Mesothelial cell of epicardium (in vitro differentiated cells): ENCODE measurements at regions not wholly inside any gene's neighbourhood (a gene's known extent, or its start where the extent isn't known, plus 50 kb on each side); places are given as distances from the start of the nearest gene placed in this dataset.
A peak's percentile ranks its signal among the peaks of the same experiment; 100 is the strongest.

ENCODE experiments used
- DNase-seq, 2 experiments: peaks; one replicate each; pipeline ENCODE4 v3.0.0; 2021; ENCODE audit warnings: low spot score in 2 of 2; ENCODE audit not compliant: unreplicated experiment in 2 of 2
- H3K27ac Mint-ChIP-seq: 2 replicates; pipeline ENCODE4 v1.8.0; 2021; ENCODE audit warnings: mixed read lengths
- H3K27me3 Mint-ChIP-seq: 2 replicates; pipeline ENCODE4 v1.8.0; 2021; ENCODE audit warnings: low read depth, mixed read lengths
- H3K36me3 Mint-ChIP-seq: 2 replicates; pipeline ENCODE4 v1.8.0; 2021; ENCODE audit warnings: mixed read lengths
- H3K4me1 Mint-ChIP-seq: 2 replicates; pipeline ENCODE4 v1.8.0; 2021; ENCODE audit warnings: mixed read lengths
- H3K4me3 Mint-ChIP-seq: 2 replicates; pipeline ENCODE4 v1.8.0; 2021; ENCODE audit warnings: mild to moderate bottlenecking, moderate library complexity, mixed read lengths
- H3K9me3 Mint-ChIP-seq: 2 replicates; pipeline ENCODE4 v1.8.0; 2021; ENCODE audit warnings: mixed read lengths
- CTCF ChIP-seq: fragments of 200-600 bp; sonication (generic); IDR thresholded peaks from one replicate; pipeline ENCODE4 v1.5.0; 2021; ENCODE audit warnings: antibody characterized with exemption; ENCODE audit not compliant: unreplicated experiment

GRCh38 chr2:221254299-221254698 lies 317.8 kb downstream of the EPHA4 start:
- H3K27me3 Mint-ChIP-seq, result no peaks in the 10 kb centered on the region
- DNase-seq, result no peak
- no peak for TF ChIP-seq CTCF
- peaks cover 32% of the 10 kb centered on the region for H3K9me3 Mint-ChIP-seq
- H3K4me1 Mint-ChIP-seq, result peaks cover 10% of the 10 kb centered on the region
- H3K36me3 Mint-ChIP-seq, result peaks cover 3% of the 10 kb centered on the region
- H3K27ac Mint-ChIP-seq, result no peak overlapping the region
- H3K4me3 Mint-ChIP-seq, result no peak overlapping the region

- TF ChIP-seq CTCF, result no peak
- Mint-ChIP-seq H3K27me3 (no peaks in the 10 kb centered on the region), H3K4me3 (no peak overlapping the region), H3K4me1 (peaks cover 18% of the 10 kb centered on the region), H3K27ac (peak overlapping the region; percentile 52), H3K9me3 (peaks cover 22% of the 10 kb centered on the region), H3K36me3 (peaks cover 3% of the 10 kb centered on the region)
- DNase-seq, result no peak
Measured at GRCh38 chr2:221255862-221256261, 316.2 kb downstream of the EPHA4 start.

GRCh38 chr2:221258464-221258863 lies 313.6 kb downstream of the EPHA4 start:
- Mint-ChIP-seq H3K36me3 (peaks cover 3% of the 10 kb centered on the region), H3K27ac (no peak overlapping the region), H3K4me1 (peaks cover 32% of the 10 kb centered on the region), H3K4me3 (no peak overlapping the region), H3K27me3 (no peaks in the 10 kb centered on the region), H3K9me3 (peaks cover 20% of the 10 kb centered on the region)
- no peak for TF ChIP-seq CTCF
- DNase-seq, result no peak

- H3K9me3 Mint-ChIP-seq, result peaks cover 12% of the 10 kb centered on the region
- DNase-seq, result no peak
Measured at GRCh38 chr2:221262651-221263050, 309.5 kb downstream of the EPHA4 start.

GRCh38 chr2:221263573-221263972 lies 308.5 kb downstream of the EPHA4 start:
- Mint-ChIP-seq H3K27me3 (no peaks in the 10 kb centered on the region), H3K4me1 (peaks cover 36% of the 10 kb centered on the region), H3K36me3 (no peaks in the 10 kb centered on the region), H3K4me3 (no peak overlapping the region), H3K9me3 (peaks cover 4% of the 10 kb centered on the region), H3K27ac (no peak overlapping the region)
- TF ChIP-seq CTCF, result no peak
- DNase-seq, result no peak

More at GRCh38 chr2:221262651-221263050, 309.5 kb downstream of the EPHA4 start:
- no peaks in the 10 kb centered on the region for H3K36me3 Mint-ChIP-seq
- H3K27ac Mint-ChIP-seq, result no peak overlapping the region
- TF ChIP-seq CTCF, result no peak
- no peaks in the 10 kb centered on the region for H3K27me3 Mint-ChIP-seq
- peaks cover 27% of the 10 kb centered on the region for H3K4me1 Mint-ChIP-seq
- no peak overlapping the region for H3K4me3 Mint-ChIP-seq

- TF ChIP-seq CTCF, result no peak
- no peak for DNase-seq
- H3K36me3 Mint-ChIP-seq, result no peaks in the 10 kb centered on the region
- peaks cover 41% of the 10 kb centered on the region for H3K4me1 Mint-ChIP-seq
- H3K27ac Mint-ChIP-seq, result no peak overlapping the region
- no peaks in the 10 kb centered on the region for H3K27me3 Mint-ChIP-seq
- H3K9me3 Mint-ChIP-seq, result no peaks in the 10 kb centered on the region
- no peak overlapping the region for H3K4me3 Mint-ChIP-seq
Measured at GRCh38 chr2:221264318-221264717, 307.8 kb downstream of the EPHA4 start.
